ENCODE measurements at regions not wholly inside any gene's neighbourhood (a gene's known extent, or its start where the extent isn't known, plus 50 kb on each side); places are given as distances from the start of the nearest gene placed in this dataset.
"Not testable (repeated sequence)": the region's sequence is repeated elsewhere in the genome, so short reads cannot be mapped to it uniquely, and the experiment has no call there.

DNA sequence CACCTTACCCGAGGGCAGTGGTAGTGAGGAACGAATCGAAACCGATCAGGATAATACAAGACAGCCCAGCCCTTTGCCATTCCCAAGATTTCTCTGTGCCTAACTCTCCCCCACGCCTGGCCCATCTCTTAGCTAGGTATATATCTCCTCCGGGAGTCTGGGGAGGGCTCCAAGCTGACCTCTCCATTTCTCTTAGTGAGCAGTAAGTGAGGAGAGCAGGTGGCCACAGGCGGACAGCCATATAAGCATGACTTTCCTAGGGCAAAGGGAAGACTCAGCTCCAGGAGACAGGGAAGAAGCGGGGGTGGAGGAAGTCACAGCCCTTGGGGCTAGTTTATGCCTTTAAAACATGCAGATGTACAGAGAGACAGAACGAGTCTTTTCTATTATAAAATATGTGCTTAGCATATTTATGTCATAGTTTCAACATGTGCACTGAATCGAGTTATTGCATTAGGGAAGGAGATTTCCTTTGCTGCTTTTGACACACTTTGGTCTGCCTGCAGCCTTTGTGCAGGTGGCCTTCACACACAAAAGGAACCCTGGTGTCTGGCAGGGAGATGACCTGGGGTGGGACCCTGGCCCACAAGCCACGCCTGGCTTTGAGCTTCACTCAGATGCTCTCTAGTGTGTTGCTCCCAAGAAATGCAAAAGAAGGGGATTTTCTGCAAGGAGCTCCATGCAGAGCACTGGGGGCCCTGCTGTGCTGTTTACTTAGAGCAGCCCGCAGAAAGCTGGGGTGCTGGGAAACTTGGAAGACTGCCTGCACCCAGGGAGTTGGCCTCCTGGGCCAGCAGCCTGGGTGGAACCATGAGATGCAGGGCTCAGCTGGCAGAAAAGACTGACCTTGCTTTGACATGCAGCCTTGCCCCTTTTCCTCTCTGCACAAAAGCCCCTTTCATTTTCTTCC, 613.3 kb downstream of the BCOR start:
- no peak for DNase-seq

GRCh38 chrX:39487166-39487968, 610.4 kb downstream of the BCOR start:
- no peak for DNase-seq

- DNase-seq = no peak
These were observed 609.8 kb downstream of the BCOR start for GRCh38 chrX:39487969-39488330.

GRCh38 chrX:39491548-39492297, 606.0 kb downstream of the BCOR start:
- no peak for DNase-seq

DNA sequence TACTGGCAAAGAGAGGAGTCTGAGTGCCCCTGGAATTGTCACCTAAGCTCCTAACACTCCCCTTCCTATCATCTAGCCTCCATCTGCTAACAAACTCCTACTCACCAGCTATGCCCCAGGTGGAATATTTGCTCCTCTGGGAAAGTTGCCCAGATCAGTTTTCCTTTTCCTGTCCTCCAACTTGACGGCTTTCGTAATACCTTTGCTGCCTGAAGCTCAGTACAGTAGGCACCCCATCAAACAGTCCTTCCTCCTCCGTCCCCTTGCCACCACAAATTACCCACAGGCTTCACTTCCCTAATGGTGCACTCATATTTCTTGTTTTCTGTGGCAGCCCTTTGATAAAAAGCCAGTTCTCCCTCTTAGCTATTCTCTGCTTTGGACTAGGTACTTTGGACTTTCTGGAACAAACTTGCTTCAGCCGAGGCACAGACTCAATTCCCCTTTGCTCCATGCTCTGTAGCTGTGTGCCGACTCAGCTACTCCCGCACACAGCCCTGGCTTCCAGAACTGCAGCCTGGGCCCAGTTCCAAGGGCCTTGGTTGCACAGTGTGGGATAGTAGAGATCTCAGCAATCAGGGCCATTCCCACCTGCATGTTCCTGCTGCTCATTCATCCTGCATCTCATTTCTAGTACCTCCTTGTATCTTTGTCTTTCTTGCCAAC, 605.1 kb downstream of the BCOR start:
- DNase-seq = no peak

- DNase-seq = no peak
These were observed 604.6 kb downstream of the BCOR start for GRCh38 chrX:39493168-39493567.

GRCh38 chrX:39497117-39497516, 600.6 kb downstream of the BCOR start:
- not testable (repeated sequence) for DNase-seq

GRCh38 chrX:39497702-39498265, 600.0 kb downstream of the BCOR start:
- no peak for DNase-seq

DNA sequence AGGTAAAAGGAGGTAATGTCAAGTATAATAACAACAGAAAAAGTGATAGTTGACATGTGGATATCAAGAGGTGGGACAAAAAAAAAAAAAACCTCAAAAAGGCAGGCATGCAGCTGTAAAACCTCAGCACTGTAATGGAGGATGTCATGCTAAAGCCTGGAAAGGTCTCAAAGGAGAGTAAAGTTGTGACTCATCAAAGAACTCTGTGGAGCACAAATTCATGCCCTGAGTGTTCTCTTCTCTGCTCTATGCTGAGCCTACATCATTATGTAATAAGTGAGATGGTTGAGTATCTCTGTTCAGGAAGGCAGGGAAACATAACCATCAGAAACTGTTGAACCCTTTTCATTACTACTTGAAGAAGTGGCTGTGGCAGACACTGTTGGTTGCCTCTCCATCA, 597.8 kb downstream of the BCOR start:
- DNase-seq = no peak

DNA sequence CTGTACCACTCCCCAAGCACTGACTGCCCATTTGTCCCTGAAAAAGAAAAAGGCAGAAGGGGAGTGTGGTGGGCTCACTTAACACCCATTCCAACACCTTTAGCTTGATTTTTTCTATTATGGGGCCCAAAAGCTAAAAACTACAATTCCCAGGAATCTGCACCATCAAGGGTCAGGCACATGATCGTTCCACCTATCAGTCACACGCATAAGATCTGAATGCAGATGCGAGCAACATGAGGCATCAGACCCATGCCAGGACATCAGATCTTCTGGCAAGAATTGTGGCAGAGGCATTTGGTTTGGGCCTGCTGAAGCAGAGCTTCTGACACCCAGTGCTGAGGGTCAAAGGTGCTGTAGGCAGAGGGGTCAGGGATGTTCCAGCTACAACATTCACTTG, 595.9 kb downstream of the BCOR start:
- DNase-seq = no peak

GRCh38 chrX:39502486-39502885, 595.3 kb downstream of the BCOR start:
- DNase-seq = no peak

DNA sequence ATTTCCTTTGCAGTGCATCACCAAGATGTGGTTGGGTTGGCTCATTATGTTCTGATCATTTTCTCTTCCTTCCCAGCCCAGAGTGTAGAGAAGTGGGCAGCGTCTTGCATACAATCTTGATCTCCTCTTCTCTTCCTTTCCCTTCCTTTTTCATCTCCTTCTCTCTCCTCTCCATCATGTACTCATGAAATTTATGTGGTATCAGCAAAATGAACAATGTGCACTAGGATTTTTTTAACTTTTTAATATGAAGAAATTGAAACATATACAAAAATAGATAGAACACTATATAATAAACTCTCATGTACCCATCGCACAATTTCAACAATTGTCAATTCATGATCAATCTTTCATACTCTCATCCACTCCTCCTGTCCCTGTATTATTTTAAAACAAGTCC, 593.5 kb downstream of the BCOR start:
- DNase-seq = no peak

DNA sequence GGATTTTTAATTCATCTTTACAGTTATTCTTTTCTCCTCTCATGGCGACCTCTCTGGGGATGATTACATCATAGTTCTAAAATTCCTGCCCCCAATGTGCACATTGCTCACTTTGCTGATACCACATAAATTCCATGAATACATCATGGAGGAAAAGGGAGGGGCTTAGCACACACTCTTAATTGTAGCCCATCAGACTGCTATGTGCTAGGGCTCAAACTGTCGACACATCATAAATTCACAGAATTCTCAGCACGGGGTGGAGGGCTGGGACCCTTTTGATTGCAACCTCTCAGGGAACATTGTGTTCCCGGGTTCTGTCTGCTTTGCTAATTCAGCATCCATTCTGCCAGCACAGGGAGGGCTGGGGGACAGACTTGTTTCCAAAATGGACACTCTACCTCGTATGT, 592.9 kb downstream of the BCOR start:
- no peak for DNase-seq

- no peak for DNase-seq
These were observed 591.6 kb downstream of the BCOR start for GRCh38 chrX:39506131-39506530.

DNA sequence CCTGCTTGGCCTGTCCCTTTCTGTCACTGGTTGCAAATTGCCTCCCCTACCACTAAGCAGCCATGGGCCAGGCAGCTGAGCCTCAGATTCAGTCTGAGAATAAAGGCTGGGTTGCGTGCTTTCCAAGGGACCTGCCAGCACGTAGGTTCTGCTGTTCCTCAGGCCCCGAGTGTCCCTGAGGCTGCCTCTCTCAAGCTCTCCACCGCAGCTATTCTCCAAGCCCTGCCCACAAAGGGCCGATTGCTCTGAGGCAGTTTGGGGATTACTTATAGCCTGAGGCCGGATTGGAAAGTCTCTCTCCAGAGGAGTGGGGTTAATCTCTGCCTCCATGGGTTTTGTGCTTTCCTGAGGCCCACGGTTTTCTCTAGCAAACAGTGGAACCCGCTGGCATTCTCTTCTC, 590.7 kb downstream of the BCOR start:
- no peak for DNase-seq

- DNase-seq = no peak
These were observed 590.0 kb downstream of the BCOR start for GRCh38 chrX:39507617-39508299.

DNA sequence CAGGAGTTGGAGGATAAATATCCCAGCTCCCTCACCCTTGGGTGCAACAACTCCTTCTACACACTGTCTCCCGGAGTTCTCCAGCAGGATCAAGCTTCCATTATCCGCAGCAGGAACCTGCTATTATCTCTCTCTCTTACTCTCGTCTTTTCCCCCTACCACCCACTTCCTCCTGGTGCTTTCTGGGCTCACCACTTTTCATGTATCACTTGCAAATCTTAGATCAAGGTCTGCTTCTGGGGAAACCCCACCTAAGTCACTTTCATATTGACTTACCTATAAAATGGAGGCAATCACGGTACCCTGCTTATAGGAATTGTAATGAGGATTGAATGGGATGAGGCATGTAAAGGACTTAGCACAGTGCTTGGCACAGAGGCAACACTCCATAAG, 589.5 kb downstream of the BCOR start:
- DNase-seq = no peak

GRCh38 chrX:39509157-39509556, 588.6 kb downstream of the BCOR start:
- no peak for DNase-seq

DNA sequence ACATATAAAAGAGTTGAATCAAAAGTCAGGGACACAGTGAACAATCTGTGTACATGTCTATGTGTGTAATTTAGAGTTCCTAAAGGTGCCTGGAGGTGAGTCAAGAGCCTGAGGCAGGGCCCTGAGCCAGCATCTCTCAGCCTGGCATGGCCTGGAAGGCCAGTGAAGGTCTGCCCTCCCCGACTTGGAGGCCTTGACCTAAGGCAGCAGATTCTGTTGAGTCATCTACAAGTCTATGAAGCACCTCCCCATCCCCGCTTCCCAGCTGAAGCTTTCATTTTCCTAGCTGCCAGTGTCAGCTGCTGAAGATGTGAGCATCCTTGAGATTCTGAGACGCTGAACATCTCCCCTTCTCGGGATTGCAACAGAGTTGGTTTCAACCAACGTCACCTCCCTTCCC, 583.9 kb downstream of the BCOR start:
- DNase-seq = no peak

GRCh38 chrX:39514801-39515200, 583.0 kb downstream of the BCOR start:
- no peak for DNase-seq

DNA sequence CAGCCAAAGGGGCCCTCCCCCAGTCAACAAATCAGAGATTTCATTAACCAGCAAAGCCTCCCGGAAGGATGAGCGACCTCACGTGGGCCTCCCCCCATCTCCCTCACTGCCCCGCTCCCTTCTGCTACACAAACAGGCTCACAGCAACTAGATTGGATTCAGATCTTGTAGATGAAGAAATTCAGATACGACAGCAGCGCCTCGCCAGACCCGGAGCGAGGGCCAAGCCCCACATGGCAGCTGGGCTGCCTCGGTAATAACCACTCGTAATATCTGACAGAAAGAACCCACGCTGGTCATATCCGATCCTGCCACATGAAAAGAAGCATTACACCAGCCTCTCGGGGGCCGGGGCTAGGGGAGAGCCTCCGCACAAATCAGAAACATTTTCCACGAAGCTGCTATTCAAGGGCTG, 581.3 kb downstream of the BCOR start:
- DNase-seq = no peak

DNA sequence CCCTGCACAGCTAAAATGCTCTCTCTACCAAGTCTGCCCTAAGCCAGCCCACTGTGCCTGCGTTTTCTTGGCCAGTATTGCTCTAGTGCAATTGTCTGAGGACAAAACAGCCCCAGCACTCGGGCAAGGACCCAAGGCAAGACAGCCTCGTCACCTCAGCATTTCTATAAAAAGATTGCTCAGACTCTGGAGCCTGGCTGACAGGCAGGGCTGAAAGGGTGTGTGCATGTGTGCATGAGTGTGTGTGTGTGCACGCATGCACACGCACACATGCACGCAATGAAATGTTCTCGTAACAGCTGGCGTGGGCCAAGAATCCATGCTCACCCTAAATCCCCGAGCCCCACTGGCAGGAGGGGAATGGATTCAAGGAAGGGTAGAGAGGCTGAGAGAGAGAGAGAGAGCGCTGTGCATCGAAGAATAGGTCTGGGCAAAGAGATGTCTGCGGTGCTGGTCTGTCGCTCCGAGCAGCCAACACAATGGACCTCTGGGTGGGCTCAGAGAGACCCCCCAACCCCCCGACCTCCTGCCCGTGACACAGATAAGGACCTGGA, 579.2 kb downstream of the BCOR start:
- DNase-seq = no peak
